ENCODE measurements at regions not wholly inside any gene's neighbourhood (a gene's known extent, or its start where the extent isn't known, plus 50 kb on each side); places are given as distances from the start of the nearest gene placed in this dataset.

DNA sequence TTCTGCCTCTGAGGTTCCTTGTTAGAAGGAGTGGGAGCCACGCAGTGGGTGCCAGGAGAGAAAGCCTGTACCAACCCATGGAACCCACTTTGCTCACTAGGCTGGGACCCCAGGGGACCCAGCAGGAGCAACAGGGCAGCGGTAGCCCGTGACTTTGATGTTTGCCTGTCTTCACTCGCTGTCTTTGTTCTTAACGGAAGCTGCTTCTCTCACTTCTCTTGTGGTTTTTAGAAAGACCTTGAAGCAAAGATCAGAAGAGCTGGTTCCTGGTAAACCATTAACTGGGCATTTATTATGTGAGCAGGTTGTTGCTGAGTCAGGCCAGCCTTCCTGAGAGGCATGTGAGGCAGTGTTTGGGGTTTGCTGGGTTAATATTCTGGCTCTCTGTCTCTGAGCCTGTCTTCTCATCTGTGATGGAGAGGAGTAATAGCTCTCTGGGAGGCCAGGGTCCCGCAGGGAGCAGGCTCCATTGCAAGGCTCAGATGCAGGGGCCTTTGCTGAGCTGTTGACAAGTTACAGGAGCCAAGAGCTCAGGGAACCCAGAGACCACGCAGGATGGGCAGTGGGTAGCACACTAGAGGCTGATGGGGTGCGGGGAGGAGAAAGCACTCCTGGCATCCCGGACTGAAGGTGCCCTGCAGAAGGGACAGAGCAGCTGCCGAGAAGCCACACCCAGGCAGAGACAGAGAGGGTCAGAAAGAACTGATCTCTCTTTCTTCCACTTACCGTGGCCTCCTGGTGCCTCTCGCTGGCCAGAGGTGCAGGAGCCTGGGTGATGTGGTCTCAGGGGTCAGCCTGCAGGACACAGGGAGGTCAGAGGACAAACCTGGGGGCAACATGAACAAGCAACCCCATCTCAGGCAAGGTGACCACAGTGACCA lies 367.5 kb upstream of the C1orf174 start:
- no peak for TF ChIP-seq POLR2A (IDR thresholded peaks at IDR 0.05)
- TF ChIP-seq, protein P1, sequence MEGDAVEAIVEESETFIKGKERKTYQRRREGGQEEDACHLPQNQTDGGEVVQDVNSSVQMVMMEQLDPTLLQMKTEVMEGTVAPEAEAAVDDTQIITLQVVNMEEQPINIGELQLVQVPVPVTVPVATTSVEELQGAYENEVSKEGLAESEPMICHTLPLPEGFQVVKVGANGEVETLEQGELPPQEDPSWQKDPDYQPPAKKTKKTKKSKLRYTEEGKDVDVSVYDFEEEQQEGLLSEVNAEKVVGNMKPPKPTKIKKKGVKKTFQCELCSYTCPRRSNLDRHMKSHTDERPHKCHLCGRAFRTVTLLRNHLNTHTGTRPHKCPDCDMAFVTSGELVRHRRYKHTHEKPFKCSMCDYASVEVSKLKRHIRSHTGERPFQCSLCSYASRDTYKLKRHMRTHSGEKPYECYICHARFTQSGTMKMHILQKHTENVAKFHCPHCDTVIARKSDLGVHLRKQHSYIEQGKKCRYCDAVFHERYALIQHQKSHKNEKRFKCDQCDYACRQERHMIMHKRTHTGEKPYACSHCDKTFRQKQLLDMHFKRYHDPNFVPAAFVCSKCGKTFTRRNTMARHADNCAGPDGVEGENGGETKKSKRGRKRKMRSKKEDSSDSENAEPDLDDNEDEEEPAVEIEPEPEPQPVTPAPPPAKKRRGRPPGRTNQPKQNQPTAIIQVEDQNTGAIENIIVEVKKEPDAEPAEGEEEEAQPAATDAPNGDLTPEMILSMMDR (IDR thresholded peaks at IDR 0.05), result no peak
- WGBS, 2 donors, result 69 to 70% methylated on average over 11 to 12 of the region's 12 CpGs
- H3K4me3 ChIP-seq (ENCODE audit: low read depth, poor library complexity, severe bottlenecking), result no peak overlapping the region
- no peak for DNase-seq (ENCODE audit: low spot score in 2 of 2)
- intact Hi-C loops (cut with DNase I; ENCODE audit: low total_unique reads), result no loop called here

GRCh38 chr1:4268262-4268888 lies 368.3 kb upstream of the C1orf174 start:
- no peak for TF ChIP-seq POLR2A (IDR thresholded peaks at IDR 0.05)
- TF ChIP-seq, protein P1 (IDR thresholded peaks at IDR 0.05), result no peak
- no peak for DNase-seq (ENCODE audit: low spot score in 2 of 2)
- intact Hi-C loops (cut with DNase I; ENCODE audit: low total_unique reads), result no loop called here
- 78 to 81% methylated on average over 15 of the region's 15 CpGs for WGBS, 2 donors
- H3K4me3 ChIP-seq (ENCODE audit: low read depth, poor library complexity, severe bottlenecking), result no peak overlapping the region

DNA sequence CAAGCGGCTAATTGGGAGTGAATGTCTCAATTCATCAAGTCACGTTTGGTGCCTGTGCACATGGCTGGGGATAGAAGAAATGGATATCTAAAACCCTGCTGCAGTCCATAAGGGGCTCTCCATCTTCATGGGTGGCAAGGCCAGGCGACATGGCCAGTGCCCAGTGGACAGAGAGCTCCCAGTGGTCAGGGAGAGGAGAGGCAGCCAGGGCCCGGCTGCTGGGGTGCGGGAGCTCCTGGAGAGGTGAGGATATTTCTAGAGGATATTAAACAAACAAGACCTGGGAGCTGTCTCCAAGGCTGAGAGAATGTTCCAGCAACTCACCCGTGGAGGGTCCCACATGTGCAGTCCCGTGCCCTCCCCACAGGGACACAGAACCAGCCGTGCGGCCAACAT lies 368.8 kb upstream of the C1orf174 start:
- H3K4me3 ChIP-seq (ENCODE audit: low read depth, poor library complexity, severe bottlenecking), result no peak overlapping the region
- DNase-seq (ENCODE audit: low spot score in 2 of 2), result no peak
- 74 to 81% methylated on average over 9 of the region's 9 CpGs for WGBS, 2 donors
- intact Hi-C loops (cut with DNase I; ENCODE audit: low total_unique reads), result no loop called here
- no peak for TF ChIP-seq POLR2A (IDR thresholded peaks at IDR 0.05)
- TF ChIP-seq, protein P1 (IDR thresholded peaks at IDR 0.05), result no peak

GRCh38 chr1:4269330-4269729 lies 369.3 kb upstream of the C1orf174 start:
- intact Hi-C loops (cut with DNase I; ENCODE audit: low total_unique reads), result no loop called here
- TF ChIP-seq, protein P1 (IDR thresholded peaks at IDR 0.05), result no peak
- TF ChIP-seq POLR2A (IDR thresholded peaks at IDR 0.05), result no peak
- 58 to 67% methylated on average over 7 of the region's 7 CpGs for WGBS, 2 donors
- no peak for DNase-seq (ENCODE audit: low spot score in 2 of 2)
- H3K4me3 ChIP-seq (ENCODE audit: low read depth, poor library complexity, severe bottlenecking), result no peak overlapping the region

DNA sequence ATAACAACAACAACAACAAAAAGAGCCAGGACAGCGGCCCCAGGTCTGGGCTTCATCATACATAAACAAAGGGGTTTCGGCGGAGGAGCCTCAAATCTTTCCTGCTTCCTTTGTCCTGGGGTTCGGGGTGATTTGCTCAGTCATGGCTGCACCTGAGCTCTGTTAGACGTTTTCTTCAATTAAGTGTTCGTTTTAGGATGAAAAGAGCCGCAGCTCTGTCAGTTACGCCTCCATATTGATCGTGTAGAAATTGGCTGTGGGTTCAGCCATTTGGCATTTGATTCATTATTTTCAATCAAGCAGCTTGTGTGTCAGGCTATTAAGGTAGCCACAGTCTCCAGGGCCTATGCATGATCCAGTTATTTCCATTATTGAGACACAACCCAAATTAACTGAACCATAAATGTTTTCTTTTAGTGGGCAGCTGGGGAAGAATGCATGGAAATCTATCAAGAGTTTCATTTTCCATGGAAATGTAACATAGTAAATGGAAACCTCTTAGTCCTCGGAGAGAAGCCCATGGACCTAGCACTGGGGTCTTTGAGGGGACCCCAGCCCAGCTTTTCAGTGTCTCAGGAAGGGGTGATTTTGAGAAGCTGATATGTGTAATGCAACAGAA lies 370.0 kb upstream of the C1orf174 start:
- DNase-seq (ENCODE audit: low spot score in 2 of 2), result no peak
- H3K4me3 ChIP-seq (ENCODE audit: low read depth, poor library complexity, severe bottlenecking), result no peak overlapping the region
- intact Hi-C loops (cut with DNase I; ENCODE audit: low total_unique reads), result no loop called here
- WGBS, 2 donors, result 80 to 85% methylated on average over 10 of the region's 10 CpGs
- TF ChIP-seq, protein P1 (IDR thresholded peaks at IDR 0.05), result no peak
- no peak for TF ChIP-seq POLR2A (IDR thresholded peaks at IDR 0.05)
